GM19035 (cell line): ENCODE measurements at regions not wholly inside any gene's neighbourhood (a gene's known extent, or its start where the extent isn't known, plus 50 kb on each side); places are given as distances from the start of the nearest gene placed in this dataset.

Experiments used
- ATAC-seq: cut with Tn5 transposase; IDR thresholded peaks from one replicate; pipeline ENCODE4 v1.9.1; 2021; ENCODE audit not compliant: unreplicated experiment

DNA sequence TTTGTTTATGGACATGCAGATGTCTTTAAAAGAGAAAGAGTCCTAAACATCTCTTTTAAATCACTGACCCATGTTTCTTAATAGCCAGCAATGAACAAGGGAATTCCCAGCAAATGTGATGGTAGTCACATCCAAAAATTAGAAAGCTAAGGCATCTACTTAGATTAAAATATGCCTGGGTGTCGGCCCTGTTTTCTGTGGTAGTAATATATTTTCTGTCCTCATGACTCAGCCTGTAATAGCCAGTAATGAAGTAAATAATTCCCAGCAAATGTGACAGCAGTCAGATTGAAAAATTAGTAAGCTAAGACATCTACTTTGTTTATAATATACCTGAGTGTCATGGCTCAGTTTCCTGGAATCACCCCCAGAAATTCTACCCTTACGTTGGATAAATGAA, 60.6 kb upstream of the MYRIP start:
- ATAC-seq = no peak

DNA sequence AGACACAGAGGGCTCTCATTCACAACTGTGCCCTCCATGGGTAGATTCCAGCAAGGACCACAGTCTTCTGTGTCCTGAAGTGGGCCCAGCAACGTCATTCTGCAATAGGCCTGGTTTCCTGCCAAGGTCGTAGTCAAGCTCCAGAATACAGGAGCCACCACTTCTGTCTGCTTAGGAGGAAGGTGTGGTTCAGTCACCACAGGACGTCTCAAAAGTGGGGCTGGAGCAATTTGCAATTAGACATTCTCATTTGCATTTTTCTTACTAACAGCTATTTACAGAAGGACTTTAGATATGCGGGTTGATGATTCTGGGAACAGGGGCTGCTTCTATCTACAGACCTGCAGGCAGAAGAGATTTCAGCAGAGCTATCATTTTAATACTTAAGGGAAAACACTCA, 58.7 kb upstream of the MYRIP start:
- ATAC-seq = no peak

DNA sequence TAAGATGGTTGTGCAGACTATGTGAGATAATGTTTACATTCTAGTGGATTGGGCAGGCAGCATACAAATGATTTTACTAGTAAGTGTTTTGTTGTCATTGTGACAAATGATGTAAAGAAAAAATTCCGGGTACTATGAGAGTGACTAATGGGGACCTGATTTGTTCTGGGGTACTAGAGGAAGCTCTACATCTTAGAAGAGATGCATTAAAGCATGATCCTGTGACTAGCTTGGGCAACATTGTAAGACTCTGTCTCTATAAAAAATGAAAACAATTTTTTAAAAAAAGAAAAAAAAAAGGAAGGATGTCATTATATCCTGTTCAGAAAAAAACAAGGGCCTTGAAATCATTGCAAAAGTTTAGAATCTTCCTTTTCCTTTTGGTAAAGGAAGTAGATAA, 58.1 kb upstream of the MYRIP start:
- ATAC-seq = no peak

DNA sequence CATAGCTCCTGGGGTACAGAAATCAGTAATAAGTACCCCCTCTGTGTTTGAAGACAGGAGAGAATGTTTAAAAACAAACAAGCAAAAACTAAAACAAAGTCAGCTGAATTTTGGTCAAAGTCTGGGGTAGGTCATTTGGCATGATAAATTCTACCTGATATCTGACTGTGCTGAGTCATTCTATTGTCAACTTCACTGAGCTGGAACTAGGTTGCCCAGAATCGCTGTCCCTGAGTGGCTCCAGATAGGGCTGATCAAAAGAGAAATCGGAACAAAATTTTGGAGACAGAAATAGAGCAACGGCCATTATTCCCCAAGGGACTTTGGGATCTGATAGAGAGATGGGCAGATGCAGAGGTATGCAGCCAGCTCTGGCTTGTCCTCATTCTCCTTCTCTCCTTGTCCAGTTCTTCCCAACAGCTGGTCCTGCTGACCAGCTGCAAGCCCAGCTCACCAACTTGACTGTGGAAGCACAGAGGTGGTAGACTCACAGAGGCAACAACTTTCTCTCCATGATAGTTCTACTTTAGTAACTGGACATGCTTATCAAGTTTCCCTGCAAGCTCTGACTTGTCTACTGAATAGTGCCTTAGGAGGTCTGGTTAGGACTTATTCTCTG, 57.3 kb upstream of the MYRIP start:
- no peak for ATAC-seq

DNA sequence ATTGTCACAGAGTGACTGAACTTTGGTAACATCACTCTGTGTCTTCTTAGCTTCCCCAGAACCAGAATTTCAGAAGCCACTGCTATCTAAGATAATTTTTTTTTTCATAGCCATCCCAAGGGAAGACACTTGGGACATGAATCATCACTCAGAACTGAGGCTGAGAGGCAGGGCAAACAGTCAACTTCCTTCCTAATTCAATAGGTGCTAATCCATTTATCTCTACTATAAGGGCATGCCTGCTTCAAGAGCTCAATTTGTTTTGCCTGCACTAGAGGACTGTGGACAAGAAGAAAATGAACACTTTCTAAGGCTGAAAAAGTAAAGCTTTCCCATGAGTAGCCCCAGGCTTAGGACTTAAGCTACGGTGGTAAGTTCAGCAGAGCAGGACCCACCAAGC, 56.7 kb upstream of the MYRIP start:
- no peak for ATAC-seq

DNA sequence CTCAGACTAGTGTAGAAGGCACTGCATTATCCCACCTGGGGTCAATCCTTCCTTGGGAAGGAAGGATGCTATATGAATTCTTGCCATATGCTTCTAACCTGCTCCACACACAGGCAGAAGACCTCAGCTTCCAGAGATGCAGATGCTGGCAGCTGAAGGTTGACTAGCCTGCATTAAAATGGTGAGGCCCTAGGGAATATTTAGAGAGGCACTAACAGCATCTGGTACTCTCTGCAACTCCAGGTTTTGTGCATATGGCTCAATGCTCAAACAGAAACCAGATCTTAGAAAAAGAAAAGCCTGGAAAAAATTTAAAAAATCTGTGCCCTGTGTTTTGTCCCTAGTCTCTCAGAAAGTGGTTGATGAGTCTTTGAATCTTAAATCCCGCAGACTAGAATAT, 56.0 kb upstream of the MYRIP start:
- ATAC-seq = no peak

DNA sequence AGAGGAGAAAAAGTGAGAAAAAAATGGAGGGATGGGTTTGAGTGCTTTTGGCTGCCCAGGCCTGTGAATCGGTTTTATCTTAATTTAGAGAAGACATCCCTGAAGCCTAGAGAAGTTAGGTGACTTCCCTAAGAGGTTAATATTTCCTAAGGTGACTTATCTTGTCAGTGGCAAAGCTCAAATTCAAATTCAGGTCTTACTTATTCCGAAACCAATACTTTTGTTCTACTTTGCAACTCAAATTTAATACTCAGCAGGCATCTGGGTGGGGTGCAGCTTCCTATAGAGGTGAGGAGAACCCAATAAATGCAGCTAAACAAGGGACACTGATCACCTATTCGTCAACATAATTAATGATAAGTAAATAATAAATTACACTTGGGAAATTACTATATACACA, 54.9 kb upstream of the MYRIP start:
- ATAC-seq = peak; percentile 65

DNA sequence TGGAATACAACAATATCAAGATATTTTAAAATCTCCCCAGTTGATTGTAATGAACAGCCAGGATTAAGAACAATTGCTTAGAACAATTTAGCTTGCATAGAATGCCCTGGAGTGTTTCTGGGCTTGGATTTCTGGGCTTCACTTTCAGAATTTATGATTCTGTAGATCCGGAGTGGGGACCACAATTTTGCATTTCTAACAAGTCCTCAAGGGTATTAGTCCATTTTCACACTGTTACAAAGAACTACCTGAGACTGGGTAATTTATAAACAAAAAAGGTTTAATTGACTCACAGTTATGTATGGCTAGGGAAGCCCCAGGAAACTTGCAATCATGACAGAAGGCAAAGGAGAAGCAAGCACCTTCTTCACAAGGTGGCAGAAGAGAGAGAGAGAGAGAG, 54.3 kb upstream of the MYRIP start:
- no peak for ATAC-seq

DNA sequence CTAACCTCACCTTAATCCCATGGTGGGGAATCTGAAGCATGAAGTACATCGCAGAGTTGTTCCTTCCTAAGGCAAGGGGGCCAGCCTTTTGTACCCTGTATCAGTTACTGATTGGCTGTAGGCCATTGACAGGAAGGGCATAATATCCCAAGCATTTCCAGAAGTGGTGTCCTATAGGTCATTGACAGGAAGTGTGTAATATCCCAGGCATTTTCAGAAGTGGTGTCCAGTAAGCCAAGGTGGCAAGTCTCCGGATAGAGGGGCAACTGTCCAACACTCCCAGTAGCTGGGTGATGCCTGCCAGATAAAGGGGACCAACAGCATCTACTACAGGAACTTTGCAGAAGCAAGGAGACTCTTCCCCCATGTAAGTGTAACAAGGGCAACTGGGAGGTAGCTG, 52.1 kb upstream of the MYRIP start:
- ATAC-seq = no peak
